ENCODE measurements at regions not wholly inside any gene's neighbourhood (a gene's known extent, or its start where the extent isn't known, plus 50 kb on each side); places are given as distances from the start of the nearest gene placed in this dataset.

DNA sequence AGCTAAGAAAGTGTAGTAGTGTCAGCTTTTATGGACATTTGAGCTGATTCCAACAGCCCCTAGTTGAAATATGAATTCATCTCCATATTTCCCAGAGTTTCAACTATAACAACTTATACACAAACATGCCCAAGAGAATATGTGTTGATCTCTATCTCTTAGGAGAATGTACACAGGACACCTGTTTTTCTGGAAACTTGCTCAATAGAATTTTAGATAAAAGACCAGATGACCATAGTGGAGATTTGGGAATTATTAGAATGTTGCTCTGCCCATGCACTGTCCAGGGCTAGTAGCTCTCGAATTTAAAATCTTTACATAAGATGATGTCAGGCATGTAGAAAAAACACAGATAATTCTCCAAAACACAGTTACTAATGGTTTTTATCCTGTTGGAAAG, 162.3 kb upstream of the VRK2 start:
- FAIRE-seq = no peak
- Histone ChIP-seq H3K4me1 (ENCODE audit: control insufficient read depth in 2 of 3, insufficient read depth in 2 of 3, low read depth in 1 of 3, low read length in 3 of 3) (no peaks in the 10 kb centered on the region), H3K9ac (ENCODE audit: low read length in 3 of 3) (no peak overlapping the region), H3K9me3 (ENCODE audit: control insufficient read depth in 2 of 3, insufficient read depth in 1 of 3, low read length in 3 of 3) (no peaks in the 10 kb centered on the region), H3K27me3 (ENCODE audit: control insufficient read depth, insufficient read depth, low read length) (no peaks in the 10 kb centered on the region), H3K36me3 (ENCODE audit: control insufficient read depth in 2 of 3, insufficient read depth in 3 of 3, low read length in 3 of 3) (no peaks in the 10 kb centered on the region), H3K27ac (ENCODE audit: low read depth in 2 of 2, low read length in 2 of 2) (no peak overlapping the region), H3K4me3 (ENCODE audit: low read length in 3 of 3) (no peak overlapping the region)
- intact Hi-C loops (cut with DNase I) = no loop called here
- TF ChIP-seq, protein P1, sequence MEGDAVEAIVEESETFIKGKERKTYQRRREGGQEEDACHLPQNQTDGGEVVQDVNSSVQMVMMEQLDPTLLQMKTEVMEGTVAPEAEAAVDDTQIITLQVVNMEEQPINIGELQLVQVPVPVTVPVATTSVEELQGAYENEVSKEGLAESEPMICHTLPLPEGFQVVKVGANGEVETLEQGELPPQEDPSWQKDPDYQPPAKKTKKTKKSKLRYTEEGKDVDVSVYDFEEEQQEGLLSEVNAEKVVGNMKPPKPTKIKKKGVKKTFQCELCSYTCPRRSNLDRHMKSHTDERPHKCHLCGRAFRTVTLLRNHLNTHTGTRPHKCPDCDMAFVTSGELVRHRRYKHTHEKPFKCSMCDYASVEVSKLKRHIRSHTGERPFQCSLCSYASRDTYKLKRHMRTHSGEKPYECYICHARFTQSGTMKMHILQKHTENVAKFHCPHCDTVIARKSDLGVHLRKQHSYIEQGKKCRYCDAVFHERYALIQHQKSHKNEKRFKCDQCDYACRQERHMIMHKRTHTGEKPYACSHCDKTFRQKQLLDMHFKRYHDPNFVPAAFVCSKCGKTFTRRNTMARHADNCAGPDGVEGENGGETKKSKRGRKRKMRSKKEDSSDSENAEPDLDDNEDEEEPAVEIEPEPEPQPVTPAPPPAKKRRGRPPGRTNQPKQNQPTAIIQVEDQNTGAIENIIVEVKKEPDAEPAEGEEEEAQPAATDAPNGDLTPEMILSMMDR (IDR thresholded peaks at IDR 0.05; ENCODE audit: borderline replicate concordance, extremely low read depth, insufficient read depth) = no peak
- no peak for DNase-seq

- Histone ChIP-seq H3K27me3 (ENCODE audit: control insufficient read depth, insufficient read depth, low read length) (no peaks in the 10 kb centered on the region), H3K36me3 (ENCODE audit: control insufficient read depth in 2 of 3, insufficient read depth in 3 of 3, low read length in 3 of 3) (no peaks in the 10 kb centered on the region), H3K9ac (ENCODE audit: low read length in 3 of 3) (no peak overlapping the region), H3K4me1 (ENCODE audit: control insufficient read depth in 2 of 3, insufficient read depth in 2 of 3, low read depth in 1 of 3, low read length in 3 of 3) (no peaks in the 10 kb centered on the region), H3K27ac (ENCODE audit: low read depth in 2 of 2, low read length in 2 of 2) (no peak overlapping the region), H3K9me3 (ENCODE audit: control insufficient read depth in 2 of 3, insufficient read depth in 1 of 3, low read length in 3 of 3) (no peaks in the 10 kb centered on the region), H3K4me3 (ENCODE audit: low read length in 3 of 3) (no peak overlapping the region)
- FAIRE-seq (no peak), DNase-seq (no peak)
- TF ChIP-seq, protein P1 (IDR thresholded peaks at IDR 0.05; ENCODE audit: borderline replicate concordance, extremely low read depth, insufficient read depth) = no peak
- intact Hi-C loops (cut with DNase I) = no loop called here
Observed at GRCh38 chr2:57885742-57886141, 160.9 kb upstream of the VRK2 start.

GRCh38 chr2:57886161-57886786, 160.3 kb upstream of the VRK2 start:
- DNase-seq = no peak
- no peaks in the 10 kb centered on the region for H3K9me3 ChIP-seq (ENCODE audit: control insufficient read depth in 2 of 3, insufficient read depth in 1 of 3, low read length in 3 of 3)

More at GRCh38 chr2:57886161-57886786, 160.3 kb upstream of the VRK2 start:
- Histone ChIP-seq H3K27me3 (ENCODE audit: control insufficient read depth, insufficient read depth, low read length) (no peaks in the 10 kb centered on the region), H3K36me3 (ENCODE audit: control insufficient read depth in 2 of 3, insufficient read depth in 3 of 3, low read length in 3 of 3) (no peaks in the 10 kb centered on the region), H3K27ac (ENCODE audit: low read depth in 2 of 2, low read length in 2 of 2) (no peak overlapping the region), H3K4me1 (ENCODE audit: control insufficient read depth in 2 of 3, insufficient read depth in 2 of 3, low read depth in 1 of 3, low read length in 3 of 3) (no peaks in the 10 kb centered on the region), H3K4me3 (ENCODE audit: low read length in 3 of 3) (no peak overlapping the region), H3K9ac (ENCODE audit: low read length in 3 of 3) (no peak overlapping the region)
- intact Hi-C loops (cut with DNase I) = no loop called here
- no peak for FAIRE-seq
- TF ChIP-seq, protein P1 (IDR thresholded peaks at IDR 0.05; ENCODE audit: borderline replicate concordance, extremely low read depth, insufficient read depth) = no peak

Data from kidney (tissue), 13 donors.